Bronchial epithelial cell (primary cell): ENCODE measurements at regions not wholly inside any gene's neighbourhood (a gene's known extent, or its start where the extent isn't known, plus 50 kb on each side); places are given as distances from the start of the nearest gene placed in this dataset.

Source experiments
- DNase-seq: peaks from one replicate; pipeline ENCODE4 v3.0.0-alpha.2; 2010; ENCODE audit warnings: low read depth
- FAIRE-seq: peaks from 2 replicates; lab custom pipeline; 2011; peaks lifted over from hg19 to GRCh38; lab: Jason Lieb, UNC
- H3K27me3 ChIP-seq: 2 replicates; pipeline ENCODE4 v1.5.1; 2011; ENCODE audit warnings: low read length; ENCODE audit not compliant: control insufficient read depth, insufficient read depth
- H3K36me3 ChIP-seq: 2 replicates; pipeline ENCODE4 v1.5.1; 2011; ENCODE audit warnings: low read length; ENCODE audit not compliant: control insufficient read depth, insufficient read depth
- H3K4me3 ChIP-seq: 2 replicates; pipeline ENCODE4 v1.5.1; 2011; ENCODE audit warnings: mild to moderate bottlenecking, low read depth, low read length, control low read depth
- CTCF ChIP-seq: IDR thresholded peaks from 2 replicates; pipeline ENCODE4 v1.5.1; 2011; ENCODE audit warnings: mild to moderate bottlenecking, moderate library complexity, low read length, control low read depth, inconsistent platforms; ENCODE audit not compliant: insufficient read depth, severe bottlenecking

DNA sequence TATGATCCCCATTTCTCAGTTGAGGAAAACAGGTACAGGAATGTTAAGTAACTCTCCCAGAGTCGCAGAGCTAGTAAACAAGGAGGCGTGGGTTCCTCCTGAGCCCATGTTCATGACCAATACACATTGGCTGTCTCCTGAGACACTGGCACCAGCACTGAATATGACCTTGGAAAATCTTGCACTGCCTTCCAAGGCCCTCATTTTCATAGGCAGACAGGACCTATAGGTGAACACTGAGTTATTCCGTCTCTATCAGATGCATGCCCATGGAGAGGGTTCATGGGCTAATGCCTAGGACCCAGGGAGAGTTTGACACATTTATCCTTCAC lies 504.8 kb downstream of the RFC3 start:
- no peak for TF ChIP-seq CTCF
- FAIRE-seq (peak; percentile 13), DNase-seq (no peak)
- no peak overlapping the region for H3K4me3 ChIP-seq
- H3K36me3 ChIP-seq = no peaks in the 10 kb centered on the region
- no peaks in the 10 kb centered on the region for H3K27me3 ChIP-seq

GRCh38 chr13:34335014-34336007 lies 517.4 kb downstream of the RFC3 start:
- H3K27me3 ChIP-seq = no peaks in the 10 kb centered on the region
- FAIRE-seq (no peak), DNase-seq (no peak)
- H3K4me3 ChIP-seq = no peak overlapping the region
- H3K36me3 ChIP-seq = no peaks in the 10 kb centered on the region
- TF ChIP-seq CTCF = no peak

GRCh38 chr13:34338102-34338501 lies 520.2 kb downstream of the RFC3 start:
- H3K36me3 ChIP-seq = no peaks in the 10 kb centered on the region
- H3K27me3 ChIP-seq = no peaks in the 10 kb centered on the region
- FAIRE-seq = no peak

DNA sequence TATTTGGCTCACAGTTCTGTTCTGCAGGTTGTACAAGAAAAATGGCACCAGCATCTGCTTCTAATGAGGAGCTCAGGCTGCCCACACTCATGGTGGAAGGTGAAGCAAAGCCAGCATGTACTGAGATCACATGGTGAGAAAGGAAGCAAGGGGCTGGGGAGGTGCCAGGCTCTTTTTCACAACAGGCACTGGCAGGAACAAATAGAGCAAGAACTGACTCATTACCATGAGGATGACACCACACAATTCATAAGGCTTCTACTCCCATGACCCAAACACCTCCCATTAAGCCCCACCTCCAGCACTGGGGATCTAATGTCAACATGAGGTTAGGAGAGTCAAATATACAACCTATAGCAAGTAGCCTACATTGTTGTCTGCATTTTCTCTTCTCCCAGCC lies 522.6 kb downstream of the RFC3 start:
- TF ChIP-seq CTCF = no peak
- FAIRE-seq (peak; percentile 83), DNase-seq (peak; percentile 95)
- Histone ChIP-seq H3K4me3 (no peak overlapping the region), H3K36me3 (no peaks in the 10 kb centered on the region), H3K27me3 (no peaks in the 10 kb centered on the region)

More at GRCh38 chr13:34338102-34338501, 520.2 kb downstream of the RFC3 start:
- H3K4me3 ChIP-seq = no peak overlapping the region
- no peak for DNase-seq
- TF ChIP-seq CTCF = no peak

GRCh38 chr13:34343413-34343940 lies 525.5 kb downstream of the RFC3 start:
- no peak for FAIRE-seq
- H3K4me3 ChIP-seq = no peak overlapping the region
- TF ChIP-seq CTCF = no peak
- H3K27me3 ChIP-seq = no peaks in the 10 kb centered on the region
- H3K36me3 ChIP-seq = no peaks in the 10 kb centered on the region
- peak; percentile 74 for DNase-seq

DNA sequence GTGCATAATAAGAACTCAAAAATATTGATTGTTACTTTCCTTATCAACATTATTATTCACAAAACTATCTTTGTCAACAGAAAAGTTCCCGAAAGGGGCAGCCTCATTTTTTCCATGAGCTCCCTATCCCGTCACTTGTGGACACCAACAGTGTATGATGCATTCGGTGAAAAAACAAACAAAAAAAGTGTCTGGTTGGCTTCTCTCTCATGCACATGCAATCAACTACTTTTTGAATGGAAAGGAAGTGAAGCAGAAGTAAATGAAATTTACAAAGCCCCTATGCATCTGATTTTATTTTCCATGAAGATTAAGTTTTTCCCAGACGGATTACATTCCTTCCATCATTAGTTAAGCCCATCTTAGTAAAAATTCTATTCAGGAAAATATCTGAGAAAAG lies 526.9 kb downstream of the RFC3 start:
- H3K27me3 ChIP-seq = no peaks in the 10 kb centered on the region
- no peak for FAIRE-seq
- TF ChIP-seq CTCF = no peak
- no peak for DNase-seq
- no peak overlapping the region for H3K4me3 ChIP-seq
- H3K36me3 ChIP-seq = no peaks in the 10 kb centered on the region
